Sigmoid colon (tissue), 4 donors: ENCODE measurements at regions not wholly inside any gene's neighbourhood (a gene's known extent, or its start where the extent isn't known, plus 50 kb on each side); places are given as distances from the start of the nearest gene placed in this dataset.

Source experiments
- POLR2A ChIP-seq, 2 donors: fragments of 450-650 bp; IDR thresholded peaks; one replicate each; pipeline ENCODE4 v1.6.1; 2016; ENCODE audit warnings: antibody characterized with exemption in 2 of 2, mild to moderate bottlenecking in 2 of 2, moderate library complexity in 2 of 2
- POLR2AphosphoS5 ChIP-seq, 4 donors: sonication (generic); formaldehyde crosslinking; IDR thresholded peaks; one replicate each; pipeline ENCODE4 v1.6.1; 2017; ENCODE audit warnings: antibody characterized with exemption in 4 of 4
- TF ChIP-seq, protein P1 (sequence below), 4 experiments: fragments of 450-650 bp in 3 of 4; fragments of 200-600 bp in 1 of 4; IDR thresholded peaks; one replicate each; pipeline ENCODE4 v1.5.1; 2016 to 2019; ENCODE audit warnings: antibody characterized with exemption in 4 of 4, mild to moderate bottlenecking in 3 of 4, moderate library complexity in 2 of 4

DNA sequence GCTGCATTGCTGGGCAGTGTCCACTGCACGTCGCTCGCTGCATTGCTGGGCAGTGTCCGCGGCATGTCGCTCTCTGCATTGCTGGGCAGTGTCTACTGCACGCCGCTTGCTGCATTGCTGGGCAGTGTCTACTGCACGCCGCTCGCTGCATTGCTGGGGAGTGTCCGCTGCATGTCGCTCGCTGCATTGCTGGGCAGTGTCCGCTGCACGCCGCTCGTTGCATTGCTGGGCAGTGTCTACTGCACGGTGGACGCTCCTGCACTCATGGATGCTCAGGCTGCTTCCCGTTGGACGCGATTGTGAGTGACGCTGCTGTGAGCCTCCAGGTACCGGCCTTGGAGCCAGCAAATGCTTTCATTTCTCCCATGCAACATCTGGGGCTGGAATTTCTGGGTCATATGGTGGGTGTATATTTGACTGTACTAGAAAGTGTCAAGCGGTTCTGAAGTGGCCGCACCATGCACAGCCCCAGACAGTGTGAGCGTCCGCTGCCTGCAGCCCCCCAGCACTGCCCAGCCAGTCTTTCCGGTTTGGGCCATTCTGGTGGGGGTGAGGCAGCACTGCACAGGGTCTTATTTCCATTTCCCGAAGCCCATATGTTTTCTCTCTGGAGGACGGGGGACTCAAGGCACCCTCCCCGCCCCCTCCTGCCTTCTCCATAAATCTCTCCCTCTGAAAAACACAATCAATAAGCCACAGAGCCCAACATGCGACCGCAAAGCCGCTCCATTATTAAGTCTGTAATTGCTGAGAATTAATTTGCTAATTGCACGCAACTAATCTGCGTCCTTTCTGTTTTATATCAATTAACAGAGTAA lies 97.4 kb downstream of the YTHDF1 start:
- TF ChIP-seq, protein P1, sequence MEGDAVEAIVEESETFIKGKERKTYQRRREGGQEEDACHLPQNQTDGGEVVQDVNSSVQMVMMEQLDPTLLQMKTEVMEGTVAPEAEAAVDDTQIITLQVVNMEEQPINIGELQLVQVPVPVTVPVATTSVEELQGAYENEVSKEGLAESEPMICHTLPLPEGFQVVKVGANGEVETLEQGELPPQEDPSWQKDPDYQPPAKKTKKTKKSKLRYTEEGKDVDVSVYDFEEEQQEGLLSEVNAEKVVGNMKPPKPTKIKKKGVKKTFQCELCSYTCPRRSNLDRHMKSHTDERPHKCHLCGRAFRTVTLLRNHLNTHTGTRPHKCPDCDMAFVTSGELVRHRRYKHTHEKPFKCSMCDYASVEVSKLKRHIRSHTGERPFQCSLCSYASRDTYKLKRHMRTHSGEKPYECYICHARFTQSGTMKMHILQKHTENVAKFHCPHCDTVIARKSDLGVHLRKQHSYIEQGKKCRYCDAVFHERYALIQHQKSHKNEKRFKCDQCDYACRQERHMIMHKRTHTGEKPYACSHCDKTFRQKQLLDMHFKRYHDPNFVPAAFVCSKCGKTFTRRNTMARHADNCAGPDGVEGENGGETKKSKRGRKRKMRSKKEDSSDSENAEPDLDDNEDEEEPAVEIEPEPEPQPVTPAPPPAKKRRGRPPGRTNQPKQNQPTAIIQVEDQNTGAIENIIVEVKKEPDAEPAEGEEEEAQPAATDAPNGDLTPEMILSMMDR (IDR thresholded peaks at IDR 0.05): no peak
- no peak for TF ChIP-seq POLR2A (IDR thresholded peaks at IDR 0.05)
- no peak for TF ChIP-seq POLR2AphosphoS5 (IDR thresholded peaks at IDR 0.05)
